Uterus (tissue), 3 donors: ENCODE measurements at regions not wholly inside any gene's neighbourhood (a gene's known extent, or its start where the extent isn't known, plus 50 kb on each side); places are given as distances from the start of the nearest gene placed in this dataset.
"Not testable (repeated sequence)": the region's sequence is repeated elsewhere in the genome, so short reads cannot be mapped to it uniquely, and the experiment has no call there.

Experiments
- DNase-seq, 2 donors: peaks; one replicate each; pipeline ENCODE4 v3.0.0-alpha.2; 2019 to 2020
- H3K27ac ChIP-seq, 2 donors: fragments of 200-600 bp; sonication (generic); 1 replicate in 1 of 2; 2 replicates in 1 of 2; pipeline ENCODE4 v1.5.1; 2016 to 2018
- H3K27me3 ChIP-seq, 2 donors: fragments of 200-600 bp; sonication (generic); one replicate each; pipeline ENCODE4 v1.5.1; 2018 to 2019; ENCODE audit warnings: control low read depth in 1 of 2
- H3K36me3 ChIP-seq, 2 donors: fragments of 200-600 bp; sonication (generic); one replicate each; pipeline ENCODE4 v1.5.1; 2019; ENCODE audit warnings: control low read depth in 1 of 2
- H3K4me1 ChIP-seq, 2 donors: fragments of 200-600 bp; sonication (generic); one replicate each; pipeline ENCODE4 v1.5.1; 2018 to 2019; ENCODE audit warnings: control low read depth in 1 of 2
- H3K4me3 ChIP-seq, 2 donors: fragments of 200-600 bp; sonication (generic); 1 replicate in 1 of 2; 2 replicates in 1 of 2; pipeline ENCODE4 v1.5.1; 2018 to 2019; ENCODE audit warnings: mild to moderate bottlenecking in 1 of 2
- H3K9me3 ChIP-seq, 2 donors: fragments of 200-600 bp; sonication (generic); one replicate each; pipeline ENCODE4 v1.5.1; 2019; ENCODE audit warnings: control low read depth in 1 of 2
- POLR2A ChIP-seq, 2 donors: fragments of 450-650 bp; IDR thresholded peaks; one replicate each; pipeline ENCODE4 v1.6.1; 2016; ENCODE audit warnings: antibody characterized with exemption in 2 of 2, mild to moderate bottlenecking in 1 of 2, moderate library complexity in 1 of 2
- intact Hi-C: fragments of 100-400 bp; cut with DNase I; formaldehyde crosslinking; loops from one replicate; pipeline ENCODE4 v1.15.1; 2023; ENCODE audit warnings: low total_unique reads
- TF ChIP-seq, protein P1 (sequence below), 4 experiments: fragments of 200-600 bp in 2 of 4; fragments of 450-650 bp in 2 of 4; sonication (generic) in 2 of 4; IDR thresholded peaks; one replicate each; pipeline ENCODE4 v1.5.1; 2016 to 2019; ENCODE audit warnings: antibody characterized with exemption in 4 of 4, mild to moderate bottlenecking in 2 of 4, moderate library complexity in 1 of 4
- donor health status: DM: yes; HTN: yes; CAD: no.

DNA sequence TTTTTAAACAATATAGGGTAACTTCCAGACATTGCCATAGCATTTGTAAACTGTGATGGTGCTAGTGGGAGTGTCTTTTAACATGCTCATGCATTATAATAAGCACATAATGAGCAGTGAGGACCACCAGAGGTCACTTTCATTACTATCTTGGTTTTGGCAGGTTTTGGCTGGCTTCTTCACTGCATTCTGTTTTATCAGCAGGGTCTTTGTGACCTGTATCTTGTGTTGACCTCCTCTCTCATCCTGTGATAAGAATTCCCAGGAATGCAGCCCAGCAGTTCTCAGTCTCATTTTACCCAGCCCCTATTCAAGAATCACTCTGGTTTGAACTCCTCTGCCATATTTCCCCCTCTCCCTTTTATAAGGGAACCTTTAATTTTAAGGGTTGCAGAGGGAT lies 91.3 kb downstream of the ZNF467 start:
- TF ChIP-seq, protein P1, sequence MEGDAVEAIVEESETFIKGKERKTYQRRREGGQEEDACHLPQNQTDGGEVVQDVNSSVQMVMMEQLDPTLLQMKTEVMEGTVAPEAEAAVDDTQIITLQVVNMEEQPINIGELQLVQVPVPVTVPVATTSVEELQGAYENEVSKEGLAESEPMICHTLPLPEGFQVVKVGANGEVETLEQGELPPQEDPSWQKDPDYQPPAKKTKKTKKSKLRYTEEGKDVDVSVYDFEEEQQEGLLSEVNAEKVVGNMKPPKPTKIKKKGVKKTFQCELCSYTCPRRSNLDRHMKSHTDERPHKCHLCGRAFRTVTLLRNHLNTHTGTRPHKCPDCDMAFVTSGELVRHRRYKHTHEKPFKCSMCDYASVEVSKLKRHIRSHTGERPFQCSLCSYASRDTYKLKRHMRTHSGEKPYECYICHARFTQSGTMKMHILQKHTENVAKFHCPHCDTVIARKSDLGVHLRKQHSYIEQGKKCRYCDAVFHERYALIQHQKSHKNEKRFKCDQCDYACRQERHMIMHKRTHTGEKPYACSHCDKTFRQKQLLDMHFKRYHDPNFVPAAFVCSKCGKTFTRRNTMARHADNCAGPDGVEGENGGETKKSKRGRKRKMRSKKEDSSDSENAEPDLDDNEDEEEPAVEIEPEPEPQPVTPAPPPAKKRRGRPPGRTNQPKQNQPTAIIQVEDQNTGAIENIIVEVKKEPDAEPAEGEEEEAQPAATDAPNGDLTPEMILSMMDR (IDR thresholded peaks at IDR 0.05), result no peak
- TF ChIP-seq POLR2A (IDR thresholded peaks at IDR 0.05), result no peak
- Histone ChIP-seq H3K27me3 (no peaks in the 10 kb centered on the region), H3K27ac (no peak overlapping the region), H3K4me3 (no peak overlapping the region), H3K36me3 (no peaks in the 10 kb centered on the region), H3K4me1 (no peaks in the 10 kb centered on the region), H3K9me3 (no peaks in the 10 kb centered on the region)
- no peak for DNase-seq
- intact Hi-C loops, result no loop called here

DNA sequence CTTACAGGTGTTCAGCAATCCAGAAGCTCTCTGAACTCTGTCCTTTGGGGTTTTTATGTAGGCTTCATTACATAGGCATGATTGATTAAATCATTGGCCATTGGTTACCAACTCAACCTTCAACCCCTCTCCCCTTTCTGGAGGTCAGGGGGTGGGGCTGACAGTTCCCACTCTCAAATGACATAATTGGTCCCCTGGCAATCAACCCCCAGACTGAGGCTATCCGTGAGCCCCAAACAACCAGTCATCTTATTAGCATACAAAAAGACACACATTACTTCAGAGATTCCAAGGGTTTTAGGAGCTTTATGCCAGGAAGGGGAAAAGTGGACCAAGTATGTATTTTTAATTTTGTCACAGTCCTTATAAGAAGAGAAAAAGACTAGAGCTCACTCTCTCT lies 92.1 kb downstream of the ZNF467 start:
- no peak overlapping the region for H3K4me3 ChIP-seq
- intact Hi-C loops, result no loop called here
- no peaks in the 10 kb centered on the region for H3K9me3 ChIP-seq
- DNase-seq, result no peak
- H3K27ac ChIP-seq, result no peak overlapping the region
- H3K36me3 ChIP-seq, result no peaks in the 10 kb centered on the region
- H3K27me3 ChIP-seq, result no peaks in the 10 kb centered on the region
- H3K4me1 ChIP-seq, result no peaks in the 10 kb centered on the region
- TF ChIP-seq, protein P1 (IDR thresholded peaks at IDR 0.05), result no peak
- no peak for TF ChIP-seq POLR2A (IDR thresholded peaks at IDR 0.05)

DNA sequence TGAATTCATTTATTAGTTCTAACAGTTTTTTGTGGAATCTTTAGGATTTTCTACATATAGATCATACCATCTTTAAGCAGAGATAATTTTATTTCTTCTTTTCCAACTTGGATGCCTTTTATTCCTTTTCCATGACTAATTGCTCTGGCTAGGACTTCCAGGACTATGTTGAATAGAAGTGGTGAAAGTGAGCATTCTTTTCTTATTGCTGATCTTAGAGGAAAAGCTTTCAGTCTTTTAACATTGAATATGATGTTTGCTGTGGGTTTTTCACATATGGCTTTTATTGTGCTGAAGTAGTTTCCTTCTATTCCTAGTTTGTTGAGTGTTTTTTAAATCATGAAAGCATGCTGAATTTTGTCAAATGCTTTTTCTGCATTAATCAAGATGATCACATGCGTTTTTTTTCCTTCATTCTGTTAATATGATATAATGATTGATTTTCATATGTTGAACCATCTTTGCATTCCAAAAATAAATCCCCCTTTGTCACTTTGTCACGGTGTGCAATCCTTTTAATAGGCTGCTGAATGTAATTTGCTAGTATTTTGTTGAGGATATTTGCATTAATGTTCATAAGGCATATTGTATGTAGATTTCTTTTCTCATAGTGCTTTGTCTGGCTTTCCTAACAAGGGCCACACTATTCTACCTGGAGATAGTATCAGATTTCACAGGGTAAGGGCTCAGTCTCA lies 92.9 kb downstream of the ZNF467 start:
- H3K4me3 ChIP-seq, result no peak overlapping the region
- H3K27me3 ChIP-seq, result no peaks in the 10 kb centered on the region
- no peaks in the 10 kb centered on the region for H3K4me1 ChIP-seq
- H3K36me3 ChIP-seq, result no peaks in the 10 kb centered on the region
- intact Hi-C loops, result no loop called here
- no peaks in the 10 kb centered on the region for H3K9me3 ChIP-seq
- no peak for TF ChIP-seq POLR2A (IDR thresholded peaks at IDR 0.05)
- TF ChIP-seq, protein P1 (IDR thresholded peaks at IDR 0.05), result no peak
- DNase-seq, result no peak
- H3K27ac ChIP-seq, result no peak overlapping the region

DNA sequence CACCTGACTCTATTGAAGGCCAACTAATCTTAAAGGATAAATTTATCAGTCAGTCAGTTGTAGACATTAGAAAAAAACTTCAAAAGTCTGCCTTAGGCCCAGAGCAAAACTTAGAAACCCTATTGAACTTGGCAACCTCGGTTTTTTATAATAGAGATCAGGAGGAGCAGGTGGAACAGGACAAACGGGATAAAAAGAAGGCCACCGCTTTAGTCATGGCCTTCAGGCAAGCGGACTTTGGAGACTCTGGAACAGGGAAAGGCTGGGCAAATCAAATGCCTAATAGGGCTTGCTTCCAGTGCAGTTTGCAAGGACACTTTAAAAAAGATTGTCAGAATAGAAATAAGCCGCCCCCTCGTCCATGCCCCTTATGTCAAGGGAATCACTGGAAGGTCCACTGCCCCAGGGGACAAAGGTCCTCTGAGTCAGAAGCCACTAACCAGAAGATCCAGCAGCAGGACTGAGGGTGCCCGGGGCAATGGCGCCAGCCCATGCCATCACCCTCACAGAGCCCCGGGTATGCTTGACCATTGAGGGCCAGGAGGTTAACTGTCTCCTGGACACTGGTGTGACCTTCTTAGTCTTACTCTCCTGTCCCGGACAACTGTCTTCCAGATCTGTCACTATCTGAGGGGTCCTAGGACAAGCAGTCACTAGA lies 98.5 kb downstream of the ZNF467 start:
- DNase-seq, H3K4me1 ChIP-seq, intact Hi-C loops: not testable (repeated sequence)

DNA sequence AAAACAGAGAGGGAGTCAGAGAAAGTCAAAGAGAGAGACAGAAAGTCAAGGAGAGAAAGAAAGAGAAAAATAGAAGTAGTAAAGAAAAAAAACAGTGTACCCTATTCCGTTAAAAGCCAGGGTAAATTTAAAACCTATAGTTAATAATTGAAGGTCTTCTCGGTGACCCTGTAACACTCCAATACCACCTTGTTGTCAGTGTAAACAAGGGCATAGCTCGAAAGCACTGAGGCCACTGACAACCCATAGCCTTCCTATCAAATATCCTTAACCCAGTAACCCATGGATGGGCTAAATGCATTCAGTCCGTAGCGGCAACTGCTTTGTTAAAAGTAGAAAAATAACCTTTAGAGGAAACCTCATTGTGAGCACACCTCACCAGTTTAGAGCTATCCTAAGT lies 100.4 kb downstream of the ZNF467 start:
- Histone ChIP-seq H3K9me3 (no peaks in the 10 kb centered on the region), H3K27ac (no peak overlapping the region), H3K36me3 (no peaks in the 10 kb centered on the region), H3K4me1 (no peaks in the 10 kb centered on the region), H3K27me3 (no peaks in the 10 kb centered on the region), H3K4me3 (no peak overlapping the region)
- intact Hi-C loops, result no loop called here
- TF ChIP-seq, protein P1 (IDR thresholded peaks at IDR 0.05), result no peak
- TF ChIP-seq POLR2A (IDR thresholded peaks at IDR 0.05), result no peak
- DNase-seq, result no peak

More for the DNA sequence above, 98.5 kb downstream of the ZNF467 start:
- not testable (repeated sequence) for H3K27ac ChIP-seq, H3K36me3 ChIP-seq, H3K4me3 ChIP-seq, H3K9me3 ChIP-seq, H3K27me3 ChIP-seq
